ENCODE measurements at regions not wholly inside any gene's neighbourhood (a gene's known extent, or its start where the extent isn't known, plus 50 kb on each side); places are given as distances from the start of the nearest gene placed in this dataset.

GRCh38 chr10:78543031-78543748, 509.5 kb downstream of the RPS24 start:
- TF ChIP-seq, protein P1, sequence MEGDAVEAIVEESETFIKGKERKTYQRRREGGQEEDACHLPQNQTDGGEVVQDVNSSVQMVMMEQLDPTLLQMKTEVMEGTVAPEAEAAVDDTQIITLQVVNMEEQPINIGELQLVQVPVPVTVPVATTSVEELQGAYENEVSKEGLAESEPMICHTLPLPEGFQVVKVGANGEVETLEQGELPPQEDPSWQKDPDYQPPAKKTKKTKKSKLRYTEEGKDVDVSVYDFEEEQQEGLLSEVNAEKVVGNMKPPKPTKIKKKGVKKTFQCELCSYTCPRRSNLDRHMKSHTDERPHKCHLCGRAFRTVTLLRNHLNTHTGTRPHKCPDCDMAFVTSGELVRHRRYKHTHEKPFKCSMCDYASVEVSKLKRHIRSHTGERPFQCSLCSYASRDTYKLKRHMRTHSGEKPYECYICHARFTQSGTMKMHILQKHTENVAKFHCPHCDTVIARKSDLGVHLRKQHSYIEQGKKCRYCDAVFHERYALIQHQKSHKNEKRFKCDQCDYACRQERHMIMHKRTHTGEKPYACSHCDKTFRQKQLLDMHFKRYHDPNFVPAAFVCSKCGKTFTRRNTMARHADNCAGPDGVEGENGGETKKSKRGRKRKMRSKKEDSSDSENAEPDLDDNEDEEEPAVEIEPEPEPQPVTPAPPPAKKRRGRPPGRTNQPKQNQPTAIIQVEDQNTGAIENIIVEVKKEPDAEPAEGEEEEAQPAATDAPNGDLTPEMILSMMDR (IDR thresholded peaks at IDR 0.05) = no peak
- TF ChIP-seq POLR2A (IDR thresholded peaks at IDR 0.05) (no peak), EP300 (IDR thresholded peaks at IDR 0.05) (no peak), POLR2AphosphoS5 (IDR thresholded peaks at IDR 0.05) (no peak)
